MCF 10A (cell line): ENCODE measurements at regions not wholly inside any gene's neighbourhood (a gene's known extent, or its start where the extent isn't known, plus 50 kb on each side); places are given as distances from the start of the nearest gene placed in this dataset.

Source experiments
- BruUV-seq: library from RNA; stranded (reverse); fragments of 400-500 nt; replicated peaks from 2 replicates; lab custom pipeline; 2021; lab: Mats Ljungman, UMichigan
- CTCF ChIA-PET: fragments of 300-600 bp; sonication (Branson Sonifier 250); formaldehyde crosslinking; extraction: SDS; loops from one replicate; lab custom pipeline; 2021; ENCODE audit warnings: antibody characterized with exemption, inconsistent platforms; lab: Yijun Ruan, JAX
- POLR2A ChIA-PET: fragments of 300-600, 350-650 bp; sonication (Branson Sonifier 250); formaldehyde crosslinking; extraction: SDS; loops from one replicate; lab custom pipeline; 2020; ENCODE audit warnings: antibody characterized with exemption, inconsistent platforms; lab: Yijun Ruan, JAX
- DNase-seq: peaks from one replicate; pipeline ENCODE4 v3.0.0-alpha.2; 2018; ENCODE audit not compliant: unreplicated experiment
- H3K27ac Mint-ChIP-seq: one replicate; pipeline ENCODE4 v1.8.0; 2022; ENCODE audit warnings: mild to moderate bottlenecking, low read depth, mixed read lengths; ENCODE audit not compliant: unreplicated experiment
- H3K27me3 Mint-ChIP-seq: one replicate; pipeline ENCODE4 v1.8.0; 2022; ENCODE audit warnings: mixed read lengths; ENCODE audit not compliant: insufficient read depth, unreplicated experiment
- H3K36me3 Mint-ChIP-seq: one replicate; pipeline ENCODE4 v1.8.0; 2022; ENCODE audit warnings: mild to moderate bottlenecking, moderate library complexity, mixed read lengths; ENCODE audit not compliant: insufficient read depth, unreplicated experiment
- H3K4me1 Mint-ChIP-seq: one replicate; pipeline ENCODE4 v1.8.0; 2022; ENCODE audit warnings: mixed read lengths; ENCODE audit not compliant: insufficient read depth, unreplicated experiment
- H3K4me3 Mint-ChIP-seq: one replicate; pipeline ENCODE4 v1.8.0; 2022; ENCODE audit warnings: mild to moderate bottlenecking, moderate library complexity, mixed read lengths; ENCODE audit not compliant: unreplicated experiment
- H3K9me3 Mint-ChIP-seq: one replicate; pipeline ENCODE4 v1.8.0; 2022; ENCODE audit warnings: mixed read lengths; ENCODE audit not compliant: unreplicated experiment
- CTCF ChIP-seq: fragments of 200-600 bp; IDR thresholded peaks from one replicate; pipeline ENCODE4 v1.8.0; 2022; ENCODE audit warnings: antibody characterized with exemption, mild to moderate bottlenecking; ENCODE audit not compliant: unreplicated experiment
- intact Hi-C: fragments of 100-400 bp; cut with micrococcal nuclease; formaldehyde crosslinking; loops from 2 replicates; pipeline ENCODE4 v1.14.1; 2022

- intact Hi-C loops = no loop called here
- DNase-seq = no peak
- H3K36me3 Mint-ChIP-seq = no peaks in the 10 kb centered on the region
- no TSS peak for BruUV-seq
- H3K27ac Mint-ChIP-seq = no peak overlapping the region
- peaks cover 24% of the 10 kb centered on the region for H3K4me1 Mint-ChIP-seq
- H3K9me3 Mint-ChIP-seq = no peaks in the 10 kb centered on the region
- H3K4me3 Mint-ChIP-seq = no peak overlapping the region
- TF ChIP-seq CTCF = no peak
- H3K27me3 Mint-ChIP-seq = no peaks in the 10 kb centered on the region
- ChIA-PET CTCF (no interaction called here), POLR2A (interaction anchor here (0.6 kb wide), 1 partner anchor 10 kb away, joined by 4 read pairs; no protein-coding TSS in a partner anchor)
Measured at GRCh38 chr11:121961321-121961801, 154.7 kb downstream of the BLID start.

- TF ChIP-seq CTCF = no peak
- Mint-ChIP-seq H3K4me3 (no peak overlapping the region), H3K27me3 (no peaks in the 10 kb centered on the region), H3K4me1 (peaks cover 8% of the 10 kb centered on the region), H3K36me3 (no peaks in the 10 kb centered on the region), H3K27ac (no peak overlapping the region), H3K9me3 (no peaks in the 10 kb centered on the region)
- no TSS peak for BruUV-seq
- intact Hi-C loops = no loop called here
- DNase-seq = no peak
- CTCF ChIA-PET = no interaction called here
- POLR2A ChIA-PET = no interaction called here
Measured at GRCh38 chr11:121958971-121959325, 157.1 kb downstream of the BLID start.

- CTCF ChIA-PET = no interaction called here
- no peak for TF ChIP-seq CTCF
- POLR2A ChIA-PET = no interaction called here
- no peak overlapping the region for H3K4me3 Mint-ChIP-seq
- H3K27ac Mint-ChIP-seq = no peak overlapping the region
- no peaks in the 10 kb centered on the region for H3K27me3 Mint-ChIP-seq
- intact Hi-C loops = no loop called here
- peaks cover 8% of the 10 kb centered on the region for H3K4me1 Mint-ChIP-seq
- no peaks in the 10 kb centered on the region for H3K36me3 Mint-ChIP-seq
- no TSS peak for BruUV-seq
- no peak for DNase-seq
- no peaks in the 10 kb centered on the region for H3K9me3 Mint-ChIP-seq
Measured at GRCh38 chr11:121958323-121958970, 157.6 kb downstream of the BLID start.

GRCh38 chr11:121953122-121953521, 162.9 kb downstream of the BLID start:
- CTCF ChIA-PET = no interaction called here
- no TSS peak for BruUV-seq
- POLR2A ChIA-PET = no interaction called here
- intact Hi-C loops = no loop called here
- no peaks in the 10 kb centered on the region for H3K9me3 Mint-ChIP-seq
- H3K4me1 Mint-ChIP-seq = no peaks in the 10 kb centered on the region
- H3K36me3 Mint-ChIP-seq = no peaks in the 10 kb centered on the region
- no peak overlapping the region for H3K4me3 Mint-ChIP-seq
- no peak overlapping the region for H3K27ac Mint-ChIP-seq
- no peak for TF ChIP-seq CTCF
- H3K27me3 Mint-ChIP-seq = no peaks in the 10 kb centered on the region
- no peak for DNase-seq
